BLaER1 treated with 17β-estradiol and CSF1 and Interleukin-3, amounts not matched to agents 10 nM and 100 nM (cell line): ENCODE measurements at regions not wholly inside any gene's neighbourhood (a gene's known extent, or its start where the extent isn't known, plus 50 kb on each side); places are given as distances from the start of the nearest gene placed in this dataset.

Source experiments
- H3K27ac ChIP-seq, 11 experiments: shearing (Covaris generic); formaldehyde crosslinking; 2 replicates each; pipeline ENCODE4 v1.8.1; 2022
- H3K27me3 ChIP-seq, 11 experiments: shearing (Covaris generic); formaldehyde crosslinking; 2 replicates each; pipeline ENCODE4 v1.8.1; 2022
- H3K36me3 ChIP-seq, 11 experiments: shearing (Covaris generic); formaldehyde crosslinking; 2 replicates each; pipeline ENCODE4 v1.8.1; 2022
- H3K4me1 ChIP-seq, 10 experiments: shearing (Covaris generic); formaldehyde crosslinking; 2 replicates each; pipeline ENCODE4 v1.8.1; 2022
- H3K4me2 ChIP-seq, 11 experiments: shearing (Covaris generic); formaldehyde crosslinking; 2 replicates each; pipeline ENCODE4 v1.8.1; 2022
- H3K4me3 ChIP-seq, 10 experiments: shearing (Covaris generic); formaldehyde crosslinking; 2 replicates each; pipeline ENCODE4 v1.8.1; 2022
- H3K9ac ChIP-seq, 11 experiments: shearing (Covaris generic); formaldehyde crosslinking; 2 replicates each; pipeline ENCODE4 v1.8.1; 2022
- H3K9me3 ChIP-seq, 11 experiments: shearing (Covaris generic); formaldehyde crosslinking; replicated peaks in 1 of 11; 2 replicates each; pipeline ENCODE4 v1.8.1; 2022
- H4K20me1 ChIP-seq, 11 experiments: shearing (Covaris generic); formaldehyde crosslinking; 2 replicates each; pipeline ENCODE4 v1.8.1; 2022
- Cebpa-rat ChIP-seq, 11 experiments: shearing (Covaris generic); IDR thresholded peaks; 2 replicates each; pipeline ENCODE4 v1.8.1; 2022

- Histone ChIP-seq H3K4me1 (no peaks in the 10 kb centered on the region), H3K4me3 (no peak overlapping the region), H3K9ac (no peak overlapping the region), H3K4me2 (no peak overlapping the region), H3K36me3 (no peaks in the 10 kb centered on the region), H3K27ac (no peak overlapping the region), H3K9me3 (no peaks in the 10 kb centered on the region), H4K20me1 (no peaks in the 10 kb centered on the region), H3K27me3 (no peaks in the 10 kb centered on the region)
- TF ChIP-seq Cebpa-rat (IDR thresholded peaks at IDR 0.05): no peak
Observed at GRCh38 chr4:107153228-107153627, 117.1 kb upstream of the DKK2 start.

GRCh38 chr4:107151173-107151572, 115.1 kb upstream of the DKK2 start:
- no peak overlapping the region for H3K4me3 ChIP-seq
- no peak overlapping the region for H3K4me2 ChIP-seq
- no peaks in the 10 kb centered on the region for H3K4me1 ChIP-seq
- no peaks in the 10 kb centered on the region for H3K9me3 ChIP-seq
- TF ChIP-seq Cebpa-rat (IDR thresholded peaks at IDR 0.05): no peak
- H3K36me3 ChIP-seq: no peaks in the 10 kb centered on the region
- H3K27ac ChIP-seq: no peak overlapping the region
- no peaks in the 10 kb centered on the region for H4K20me1 ChIP-seq
- no peak overlapping the region for H3K9ac ChIP-seq
- no peaks in the 10 kb centered on the region for H3K27me3 ChIP-seq

GRCh38 chr4:107148904-107149303, 112.8 kb upstream of the DKK2 start:
- H3K36me3 ChIP-seq: no peaks in the 10 kb centered on the region
- no peaks in the 10 kb centered on the region for H3K9me3 ChIP-seq
- no peaks in the 10 kb centered on the region for H3K4me1 ChIP-seq
- no peak overlapping the region for H3K4me2 ChIP-seq
- no peak for TF ChIP-seq Cebpa-rat (IDR thresholded peaks at IDR 0.05)
- H3K9ac ChIP-seq: no peak overlapping the region
- no peak overlapping the region for H3K27ac ChIP-seq
- H3K27me3 ChIP-seq: no peaks in the 10 kb centered on the region
- no peak overlapping the region for H3K4me3 ChIP-seq
- no peaks in the 10 kb centered on the region for H4K20me1 ChIP-seq

- Histone ChIP-seq H3K36me3 (no peaks in the 10 kb centered on the region), H3K9me3 (no peaks in the 10 kb centered on the region), H3K4me3 (no peak overlapping the region), H3K27ac (no peak overlapping the region), H3K4me2 (no peak overlapping the region), H4K20me1 (no peaks in the 10 kb centered on the region), H3K4me1 (no peaks in the 10 kb centered on the region), H3K27me3 (no peaks in the 10 kb centered on the region), H3K9ac (no peak overlapping the region)
- no peak for TF ChIP-seq Cebpa-rat (IDR thresholded peaks at IDR 0.05)
Observed at GRCh38 chr4:107147873-107148272, 111.8 kb upstream of the DKK2 start.

- Histone ChIP-seq H3K9ac (no peak overlapping the region), H3K9me3 (no peaks in the 10 kb centered on the region), H4K20me1 (no peaks in the 10 kb centered on the region), H3K4me3 (no peak overlapping the region), H3K27ac (no peak overlapping the region), H3K36me3 (no peaks in the 10 kb centered on the region), H3K27me3 (no peaks in the 10 kb centered on the region), H3K4me2 (no peak overlapping the region), H3K4me1 (no peaks in the 10 kb centered on the region)
- TF ChIP-seq Cebpa-rat (IDR thresholded peaks at IDR 0.05): no peak
Observed at GRCh38 chr4:107138433-107138832, 102.3 kb upstream of the DKK2 start.

- no peak for TF ChIP-seq Cebpa-rat (IDR thresholded peaks at IDR 0.05)
- Histone ChIP-seq H4K20me1 (no peaks in the 10 kb centered on the region), H3K9ac (no peak overlapping the region), H3K36me3 (no peaks in the 10 kb centered on the region), H3K27me3 (no peaks in the 10 kb centered on the region), H3K4me1 (peaks cover 0 to 10% (median 0%) of the 10 kb centered on the region in 10 experiments; a peak in 4 of 20 replicates), H3K4me3 (no peak overlapping the region), H3K27ac (no peak overlapping the region), H3K9me3 (no peaks in the 10 kb centered on the region), H3K4me2 (no peak overlapping the region)
Observed at GRCh38 chr4:107133965-107134653, 98.0 kb upstream of the DKK2 start.

- no peaks in the 10 kb centered on the region for H4K20me1 ChIP-seq
- H3K4me3 ChIP-seq: no peak overlapping the region
- H3K4me2 ChIP-seq: no peak overlapping the region
Observed at GRCh38 chr4:107131295-107131694, 95.2 kb upstream of the DKK2 start.

GRCh38 chr4:107130157-107130556, 94.0 kb upstream of the DKK2 start:
- H3K9ac ChIP-seq: no peak overlapping the region
- no peak for TF ChIP-seq Cebpa-rat (IDR thresholded peaks at IDR 0.05)

More at GRCh38 chr4:107131295-107131694, 95.2 kb upstream of the DKK2 start:
- Histone ChIP-seq H3K9ac (no peak overlapping the region), H3K27me3 (no peaks in the 10 kb centered on the region), H3K4me1 (peaks cover 0 to 10% (median 0%) of the 10 kb centered on the region in 10 experiments; a peak in 4 of 20 replicates), H3K36me3 (no peaks in the 10 kb centered on the region), H3K27ac (no peak overlapping the region), H3K9me3 (no peaks in the 10 kb centered on the region)
- TF ChIP-seq Cebpa-rat (IDR thresholded peaks at IDR 0.05): no peak

GRCh38 chr4:107129611-107130010, 93.5 kb upstream of the DKK2 start:
- no peak overlapping the region; a peak in 1 of 22 replicates for H3K4me2 ChIP-seq
- H3K4me3 ChIP-seq: no peak overlapping the region
- no peaks in the 10 kb centered on the region for H3K36me3 ChIP-seq
- no peaks in the 10 kb centered on the region for H3K27me3 ChIP-seq
- no peak for TF ChIP-seq Cebpa-rat (IDR thresholded peaks at IDR 0.05)
- H3K4me1 ChIP-seq: peaks cover 0 to 10% (median 0%) of the 10 kb centered on the region in 10 experiments; a peak in 4 of 20 replicates
- H3K9me3 ChIP-seq: no peaks in the 10 kb centered on the region
- H3K9ac ChIP-seq: no peak overlapping the region
- H3K27ac ChIP-seq: no peak overlapping the region
- H4K20me1 ChIP-seq: no peaks in the 10 kb centered on the region

More at GRCh38 chr4:107130157-107130556, 94.0 kb upstream of the DKK2 start:
- Histone ChIP-seq H4K20me1 (no peaks in the 10 kb centered on the region), H3K9me3 (no peaks in the 10 kb centered on the region), H3K4me1 (peaks cover 0 to 10% (median 0%) of the 10 kb centered on the region in 10 experiments; a peak in 4 of 20 replicates), H3K27me3 (no peaks in the 10 kb centered on the region), H3K27ac (no peak overlapping the region), H3K4me2 (peak overlapping the region in 4 of 11 experiments; percentile 11 to 27 (median 20); a peak in 3 of 22 replicates), H3K4me3 (no peak overlapping the region), H3K36me3 (no peaks in the 10 kb centered on the region)

GRCh38 chr4:107129076-107129475, 93.0 kb upstream of the DKK2 start:
- TF ChIP-seq Cebpa-rat (IDR thresholded peaks at IDR 0.05): no peak
- H3K27ac ChIP-seq: no peak overlapping the region
- H3K9ac ChIP-seq: no peak overlapping the region
- peaks cover 0 to 10% (median 0%) of the 10 kb centered on the region in 10 experiments; a peak in 4 of 20 replicates for H3K4me1 ChIP-seq
- H3K27me3 ChIP-seq: no peaks in the 10 kb centered on the region
- no peak overlapping the region for H3K4me2 ChIP-seq
- H3K9me3 ChIP-seq: no peaks in the 10 kb centered on the region
- H3K36me3 ChIP-seq: no peaks in the 10 kb centered on the region
- no peaks in the 10 kb centered on the region for H4K20me1 ChIP-seq
- H3K4me3 ChIP-seq: no peak overlapping the region
